HepG2 (cell line): ENCODE measurements at regions not wholly inside any gene's neighbourhood (a gene's known extent, or its start where the extent isn't known, plus 50 kb on each side); places are given as distances from the start of the nearest gene placed in this dataset.

Source experiments
- ATAC-seq: fragments of 200-7000 bp; cut with Tn5 transposase; 3 replicates; pipeline ENCODE4 v1.9.1; 2020; ENCODE audit warnings: mild to moderate bottlenecking, moderate library complexity
- BruUV-seq: library from RNA; stranded (reverse); fragments of 400-500 nt; replicated peaks from 2 replicates; lab custom pipeline; 2021; lab: Mats Ljungman, UMichigan
- CTCF ChIA-PET: fragments of 300-600 bp; formaldehyde crosslinking; extraction: SDS; loops from one replicate; lab custom pipeline; 2021; ENCODE audit warnings: low total read pairs, inconsistent platforms, low intra/inter-chr PET ratio; lab: Yijun Ruan, JAX
- POLR2A ChIA-PET: fragments of 350-600 bp; sonication (Branson Sonifier 250); formaldehyde crosslinking; loops from one replicate; lab custom pipeline; 2020; ENCODE audit warnings: antibody characterized with exemption, inconsistent platforms; lab: Yijun Ruan, JAX
- DNase-seq: peaks from one replicate; pipeline ENCODE4 v3.0.0-alpha.2; 2015; ENCODE audit warnings: low spot score
- FAIRE-seq: peaks from 3 replicates; lab custom pipeline; 2011; peaks lifted over from hg19 to GRCh38; lab: Jason Lieb, UNC
- H2AFZ ChIP-seq: one replicate; pipeline ENCODE4 v1.6.1; 2011; ENCODE audit warnings: low read length, inconsistent platforms
- H3K27ac ChIP-seq: fragments of 300-600 bp; 3 replicates; pipeline ENCODE4 v1.8.0; 2011; ENCODE audit warnings: mixed run types, mild to moderate bottlenecking, mixed read lengths, low read length, inconsistent platforms; ENCODE audit not compliant: insufficient read depth; ENCODE audit errors: extremely low read length
- H3K27me3 ChIP-seq, 2 experiments: fragments of 200-600 bp in 1 of 2; 2 replicates in 1 of 2; 3 replicates in 1 of 2; pipeline versions ENCODE4 v1.6.0 to v1.8.0; 2011; ENCODE audit warnings: low read length in 2 of 2, mild to moderate bottlenecking in 2 of 2, moderate library complexity in 2 of 2, inconsistent platforms in 1 of 2; ENCODE audit not compliant: insufficient read depth in 2 of 2, control insufficient read depth in 1 of 2
- H3K36me3 ChIP-seq, 2 experiments: fragments of 200-600 bp in 1 of 2; replicated peaks in 1 of 2; 2 replicates in 1 of 2; 3 replicates in 1 of 2; pipeline versions ENCODE4 v1.5.1 to v1.8.0; 2011; ENCODE audit warnings: low read length in 2 of 2, inconsistent platforms in 1 of 2; ENCODE audit not compliant: insufficient read depth in 2 of 2, control insufficient read depth in 1 of 2
- H3K4me1 ChIP-seq: 2 replicates; pipeline ENCODE4 v1.5.1; 2012; ENCODE audit warnings: low read length, inconsistent platforms; ENCODE audit not compliant: insufficient read depth
- H3K4me2 ChIP-seq: 2 replicates; pipeline ENCODE4 v1.6.0; 2011; ENCODE audit warnings: low read depth, low read length, inconsistent platforms
- H3K4me3 ChIP-seq, 3 experiments: fragments of 200-600 bp in 1 of 3; sonication (generic), shearing (Covaris generic) in 1 of 3; replicated peaks in 1 of 3; 2 replicates each; pipeline ENCODE4 v1.5.1; 2011 to 2016; ENCODE audit warnings: low read length in 3 of 3, inconsistent platforms in 2 of 3, low read depth in 2 of 3, mild to moderate bottlenecking in 2 of 3, control low read depth in 1 of 3, mixed read lengths in 1 of 3; ENCODE audit not compliant: insufficient read depth in 1 of 3
- H3K79me2 ChIP-seq: one replicate; pipeline ENCODE4 v1.6.1; 2011; ENCODE audit warnings: low read length, inconsistent platforms; ENCODE audit not compliant: insufficient read depth
- H3K9ac ChIP-seq: 2 replicates; pipeline ENCODE4 v1.6.0; 2011; ENCODE audit warnings: mild to moderate bottlenecking, low read depth, low read length, inconsistent platforms; ENCODE audit not compliant: insufficient read depth
- H3K9me3 ChIP-seq: 2 replicates; pipeline ENCODE4 v1.5.1; 2012; ENCODE audit warnings: mild to moderate bottlenecking, low read length
- H4K20me1 ChIP-seq: 2 replicates; pipeline ENCODE4 v1.6.0; 2011; ENCODE audit warnings: inconsistent platforms, mild to moderate bottlenecking, low read length, moderate library complexity; ENCODE audit not compliant: insufficient read depth
- GMEB2 ChIP-seq: IDR thresholded peaks from 2 replicates; pipeline ENCODE4 v1.6.1; 2016; ENCODE audit warnings: missing biosample characterization, missing genetic modification reagents, low read depth
- HNF4G ChIP-seq, 2 experiments: sonication (generic) in 1 of 2; formaldehyde crosslinking in 1 of 2; IDR thresholded peaks; 2 replicates each; pipeline versions ENCODE4 v1.4.0 to v1.6.1; 2011 to 2020; ENCODE audit warnings: borderline replicate concordance in 2 of 2, low read depth in 2 of 2, mild to moderate bottlenecking in 2 of 2, low read length in 1 of 2, missing genetic modification reagents in 1 of 2, moderate library complexity in 1 of 2
- HNRNPL ChIP-seq: fragments of 200-400 bp; formaldehyde crosslinking; IDR thresholded peaks from 2 replicates; pipeline ENCODE4 v1.6.1; 2017; ENCODE audit warnings: mild to moderate bottlenecking, low read depth, low read length
- HNRNPLL ChIP-seq: fragments of 200-400 bp; formaldehyde crosslinking; IDR thresholded peaks from 2 replicates; pipeline ENCODE4 v1.6.1; 2017; ENCODE audit warnings: mild to moderate bottlenecking, low read depth, low read length; ENCODE audit not compliant: poor library complexity, severe bottlenecking
- NAIF1 ChIP-seq: sonication (generic); formaldehyde crosslinking; IDR thresholded peaks from 2 replicates; pipeline ENCODE4 v1.5.0; 2020; ENCODE audit warnings: mild to moderate bottlenecking, missing genetic modification reagents, borderline replicate concordance
- NFKBIZ ChIP-seq: IDR thresholded peaks from 2 replicates; pipeline ENCODE4 v1.6.1; 2018; ENCODE audit warnings: missing genetic modification reagents, missing compliant biosample characterization
- STAT5B ChIP-seq: sonication (generic); formaldehyde crosslinking; IDR thresholded peaks from 2 replicates; pipeline ENCODE4 v1.4.0; 2020; ENCODE audit warnings: missing genetic modification reagents
- TBX2 ChIP-seq: sonication (generic); formaldehyde crosslinking; IDR thresholded peaks from 2 replicates; pipeline ENCODE4 v1.5.0; 2020; ENCODE audit warnings: missing genetic modification reagents, mild to moderate bottlenecking, borderline replicate concordance
- TCF7 ChIP-seq: sonication (generic); IDR thresholded peaks from 2 replicates; pipeline ENCODE4 v1.6.1; 2016; ENCODE audit warnings: antibody characterized with exemption, low read depth
- TEAD3 ChIP-seq: optimal IDR thresholded peaks from 2 replicates; pipeline ENCODE3; 2016; ENCODE audit warnings: borderline replicate concordance
- THAP8 ChIP-seq: sonication (generic); formaldehyde crosslinking; IDR thresholded peaks from 2 replicates; pipeline ENCODE4 v1.5.1; 2020; ENCODE audit warnings: missing genetic modification reagents, mild to moderate bottlenecking, borderline replicate concordance
- ZBTB1 ChIP-seq: sonication (generic); formaldehyde crosslinking; IDR thresholded peaks from 2 replicates; pipeline ENCODE4 v1.4.0; 2020; ENCODE audit warnings: missing genetic modification reagents, borderline replicate concordance
- ZFP36L2 ChIP-seq: sonication (generic); formaldehyde crosslinking; IDR thresholded peaks from 2 replicates; pipeline ENCODE4 v1.4.0; 2020; ENCODE audit warnings: missing genetic modification reagents
- ZNF180 ChIP-seq: sonication (generic); formaldehyde crosslinking; IDR thresholded peaks from 2 replicates; pipeline ENCODE4 v1.4.0; 2020; ENCODE audit warnings: low read depth, missing genetic modification reagents, borderline replicate concordance
- ZNF350 ChIP-seq: sonication (generic); formaldehyde crosslinking; IDR thresholded peaks from 2 replicates; pipeline ENCODE4 v1.4.0; 2020; ENCODE audit warnings: mild to moderate bottlenecking, low read depth, missing genetic modification reagents, borderline replicate concordance
- ZNF543 ChIP-seq: sonication (generic); formaldehyde crosslinking; IDR thresholded peaks from 2 replicates; pipeline ENCODE4 v1.4.0; 2020; ENCODE audit warnings: mild to moderate bottlenecking, missing genetic modification reagents
- ZNF557 ChIP-seq: sonication (generic); formaldehyde crosslinking; IDR thresholded peaks from 2 replicates; pipeline ENCODE4 v1.4.0; 2020; ENCODE audit warnings: missing genetic modification reagents
- ZNF773 ChIP-seq: sonication (generic); formaldehyde crosslinking; IDR thresholded peaks from 2 replicates; pipeline ENCODE4 v1.4.0; 2020; ENCODE audit warnings: missing genetic modification reagents, borderline replicate concordance
- ZSCAN31 ChIP-seq: sonication (generic); formaldehyde crosslinking; IDR thresholded peaks from 2 replicates; pipeline ENCODE4 v1.5.0; 2020; ENCODE audit warnings: low read depth, mild to moderate bottlenecking, missing genetic modification reagents
- WGBS: methylation state at CpG from one replicate; pipeline ENCODE4 v1.1.6; 2017; ENCODE audit warnings: low lambda C conversion rate; 5-methylcytosine and 5-hydroxymethylcytosine counted together
- in situ Hi-C: cut with HindIII; loops from 2 replicates; pipeline ENCODE4 v1.10.0; 2017; ENCODE audit warnings: low pct_unique_long_range_greater_than_20kb; ENCODE audit not compliant: extremely low pct_ligation_motif_present
- intact Hi-C: fragments of 100-400 bp; cut with micrococcal nuclease; formaldehyde crosslinking; loops from one replicate; pipeline ENCODE4 v1.10.0; 2022; ENCODE audit not compliant: unreplicated experiment

DNA sequence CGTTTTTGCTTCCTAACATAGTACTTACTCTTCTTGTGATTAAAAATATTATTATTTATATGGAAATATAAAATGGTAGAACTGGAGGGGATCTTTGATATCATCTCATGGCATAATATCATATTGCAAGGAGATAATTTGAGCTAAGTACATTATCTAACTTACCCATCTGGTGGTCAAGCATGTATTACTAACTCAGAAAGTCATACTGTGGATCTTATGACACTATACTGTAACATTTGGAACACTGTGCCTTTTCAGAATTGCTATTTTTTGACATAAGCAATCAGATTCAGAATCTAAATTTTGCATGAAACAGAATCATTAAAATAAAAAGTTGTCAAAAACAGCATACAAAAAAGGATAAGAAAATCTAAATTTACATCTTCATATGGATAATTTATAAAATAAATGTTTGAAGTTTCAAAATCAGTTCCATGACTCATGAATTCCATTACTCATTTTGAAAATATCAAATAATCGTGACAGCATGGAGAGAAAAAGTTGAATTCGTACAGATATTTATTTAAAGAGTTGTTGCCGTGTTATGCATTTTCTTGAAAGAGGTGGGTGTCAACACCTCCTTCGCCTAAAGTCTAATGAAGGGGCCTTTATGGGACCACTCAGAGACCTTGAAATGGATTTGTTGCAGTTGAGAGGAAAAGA is 928.1 kb downstream of the PDHA2 start:
- no TSS peak for BruUV-seq
- H3K4me2 ChIP-seq = no peak overlapping the region

GRCh38 chr4:96775501-96775900 is 935.6 kb downstream of the PDHA2 start:
- Histone ChIP-seq H4K20me1 (no peaks in the 10 kb centered on the region), H2AFZ (no peak overlapping the region), H3K4me1 (no peaks in the 10 kb centered on the region), H3K4me2 (no peak overlapping the region), H3K27ac (no peak overlapping the region), H3K36me3 (no peaks in the 10 kb centered on the region), H3K79me2 (no peaks in the 10 kb centered on the region), H3K27me3 (no peaks in the 10 kb centered on the region), H3K4me3 (no peak overlapping the region), H3K9me3 (peaks cover 19% of the 10 kb centered on the region), H3K9ac (no peak overlapping the region)
- intact Hi-C loops (no loop called here), in situ Hi-C loops (no loop called here)
- ChIA-PET POLR2A (no interaction called here), CTCF (no interaction called here)
- WGBS = 4% methylated on average over 2 of the region's 2 CpGs
- no TSS peak for BruUV-seq
- no peak for ATAC-seq
- FAIRE-seq = no peak
- DNase-seq = no peak
- TF ChIP-seq HNRNPLL (no peak), ZNF773 (CRISPR knock-in tag) (no peak), ZNF350 (CRISPR knock-in tag) (no peak), ZNF543 (no peak), TBX2 (CRISPR knock-in tag) (no peak), TCF7 (no peak), HNRNPL (no peak), THAP8 (CRISPR knock-in tag) (no peak), HNF4G (IDR thresholded peaks at IDR 0.05; ENCODE audit: borderline replicate concordance, low read depth, low read length) (no peak), HNF4G (CRISPR knock-in tag; IDR thresholded peaks at IDR 0.05; ENCODE audit: borderline replicate concordance, low read depth) (no peak), ZFP36L2 (CRISPR knock-in tag) (no peak), TEAD3 (no peak)

More for the DNA sequence above, 928.1 kb downstream of the PDHA2 start:
- Histone ChIP-seq H2AFZ (no peak overlapping the region), H4K20me1 (no peaks in the 10 kb centered on the region), H3K36me3 (no peaks in the 10 kb centered on the region), H3K9me3 (peaks cover 24% of the 10 kb centered on the region), H3K27me3 (no peaks in the 10 kb centered on the region), H3K4me1 (no peaks in the 10 kb centered on the region), H3K9ac (no peak overlapping the region), H3K27ac (no peak overlapping the region), H3K79me2 (no peaks in the 10 kb centered on the region), H3K4me3 (no peak overlapping the region)
- intact Hi-C loops = no loop called here
- no peak for ATAC-seq
- POLR2A ChIA-PET = no interaction called here
- in situ Hi-C loops = no loop called here
- 16% methylated on average over 5 of the region's 5 CpGs for WGBS
- TF ChIP-seq ZNF557 = no peak
- no peak for TF ChIP-seq ZBTB1 (CRISPR knock-in tag)
- TF ChIP-seq GMEB2 (CRISPR knock-in tag) = no peak
- TF ChIP-seq NFKBIZ (CRISPR knock-in tag) = no peak
- TF ChIP-seq ZNF180 (CRISPR knock-in tag) = no peak
- no peak for TF ChIP-seq ZFP36L2 (CRISPR knock-in tag)
- no peak for TF ChIP-seq ZSCAN31 (CRISPR knock-in tag)
- no peak for TF ChIP-seq NAIF1 (CRISPR knock-in tag)
- TF ChIP-seq STAT5B (CRISPR knock-in tag) = no peak
- DNase-seq = no peak
- CTCF ChIA-PET = no interaction called here
- FAIRE-seq = no peak
